SIG-M5 treated with dmso at 0.1 percent for 504 hours (cell line): ENCODE measurements at regions not wholly inside any gene's neighbourhood (a gene's known extent, or its start where the extent isn't known, plus 50 kb on each side); places are given as distances from the start of the nearest gene placed in this dataset.

Experiments used
- DNase-seq: peaks from one replicate; lab custom pipeline; 2025; ENCODE audit not compliant: unreplicated experiment; lab: John Stamatoyannopoulos, UW

- DNase-seq: no peak
Observed at GRCh38 chr12:115657081-115658013, 620.1 kb downstream of the MED13L start.

GRCh38 chr12:115650026-115650425, 627.5 kb downstream of the MED13L start:
- DNase-seq: no peak

DNA sequence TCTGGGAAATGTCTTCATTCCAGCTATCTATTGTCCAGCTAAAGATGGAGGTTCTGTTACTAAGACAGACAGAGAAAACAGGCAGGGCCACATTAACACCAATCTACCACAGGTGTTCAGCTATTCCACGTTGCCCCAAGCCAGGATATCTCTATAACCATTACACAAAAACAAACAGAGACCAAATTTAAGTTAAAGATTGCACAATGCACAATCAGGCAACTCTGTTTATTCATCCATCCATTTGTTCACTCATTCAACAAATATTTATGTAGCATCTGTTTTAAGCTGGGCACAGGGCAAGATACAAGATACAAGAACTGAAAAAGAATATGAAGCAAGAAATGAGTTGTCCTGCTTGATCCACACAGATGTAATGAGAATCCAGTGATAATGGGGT, 629.0 kb downstream of the MED13L start:
- DNase-seq: no peak

GRCh38 chr12:115646210-115646609, 631.3 kb downstream of the MED13L start:
- DNase-seq: no peak

DNA sequence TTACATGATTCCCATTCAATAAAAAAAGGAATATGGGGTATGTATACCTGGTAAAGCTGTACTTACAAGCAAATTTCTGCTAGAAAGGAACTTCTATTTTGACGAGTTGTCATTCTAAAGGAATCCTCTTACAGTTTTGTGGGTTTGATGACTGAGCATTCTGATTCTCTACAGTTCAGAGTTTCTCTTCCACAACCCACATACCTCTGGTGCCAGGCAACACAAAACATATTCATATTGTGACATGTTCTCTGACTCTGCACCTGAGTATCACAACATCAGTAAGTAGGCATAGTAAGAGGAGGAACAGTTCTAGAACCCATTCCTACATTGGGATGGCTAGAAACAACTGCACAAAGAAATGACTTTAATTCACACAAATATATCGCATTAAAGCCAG, 636.6 kb downstream of the MED13L start:
- no peak for DNase-seq

- DNase-seq: no peak
Observed at GRCh38 chr12:115639648-115640012, 637.9 kb downstream of the MED13L start.

DNA sequence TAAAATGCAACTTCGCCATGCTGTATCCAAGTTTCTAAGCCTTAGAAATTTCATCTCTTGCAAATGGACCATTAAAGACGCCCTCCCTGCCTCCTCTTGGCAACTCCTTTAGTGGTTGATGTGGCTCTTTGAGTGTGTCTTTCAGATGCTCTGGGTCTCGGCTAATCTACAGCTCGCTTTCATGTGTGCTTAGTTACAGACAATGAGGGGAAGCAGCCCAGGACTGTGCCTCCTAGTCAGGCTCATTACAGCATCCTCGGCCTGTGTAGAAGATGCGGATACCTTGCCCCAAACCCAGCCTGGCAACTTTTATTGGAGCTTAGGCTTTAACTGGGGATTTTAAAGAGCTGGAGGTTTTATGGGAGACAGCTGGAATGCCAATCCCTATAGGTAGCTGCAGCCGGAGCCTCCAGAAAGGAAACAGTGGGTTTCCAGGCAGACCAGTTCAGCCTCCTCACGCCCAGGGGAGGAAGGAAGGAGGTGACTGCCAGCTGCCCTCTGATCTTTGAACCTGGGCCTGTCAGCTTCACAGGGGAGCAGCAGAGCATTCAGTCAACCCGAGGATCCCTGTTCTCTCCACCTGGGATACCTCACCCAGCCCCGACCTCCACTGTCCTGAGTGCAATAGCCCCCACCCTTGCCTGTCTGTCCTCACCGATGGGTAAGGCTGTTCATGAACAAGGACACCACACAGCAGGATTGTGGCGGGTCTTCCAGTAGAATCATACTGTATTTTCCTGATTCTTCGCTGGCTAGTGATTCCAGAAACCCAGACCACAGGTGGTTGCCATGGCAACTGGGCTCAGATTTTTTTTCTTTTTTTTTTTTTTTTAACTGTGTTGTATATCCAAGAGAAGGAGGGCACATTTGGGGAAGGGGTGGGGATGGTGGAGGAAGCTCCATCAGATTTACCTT, 638.5 kb downstream of the MED13L start:
- no peak for DNase-seq

GRCh38 chr12:115636546-115636945, 640.9 kb downstream of the MED13L start:
- DNase-seq: no peak

GRCh38 chr12:115632308-115632707, 645.2 kb downstream of the MED13L start:
- no peak for DNase-seq

DNA sequence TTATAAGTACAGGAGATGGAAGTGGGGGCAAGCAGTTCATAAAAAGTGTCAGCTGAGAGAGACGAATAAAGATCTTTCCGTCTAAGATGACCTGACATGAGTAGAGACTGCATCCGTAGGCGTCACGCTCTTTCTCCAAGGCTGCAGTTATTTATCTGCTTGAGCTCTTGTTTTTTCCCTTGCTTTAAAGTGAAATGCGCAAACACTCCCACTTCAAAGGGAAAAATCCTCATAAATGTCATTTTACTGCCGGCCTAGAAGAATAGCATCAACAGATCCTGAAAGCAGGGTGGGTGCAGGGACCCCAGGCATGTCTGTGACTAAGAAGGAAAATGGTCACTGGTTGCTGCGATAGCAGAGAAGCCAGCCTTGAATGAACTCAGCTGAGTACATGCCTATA, 647.4 kb downstream of the MED13L start:
- DNase-seq: no peak

DNA sequence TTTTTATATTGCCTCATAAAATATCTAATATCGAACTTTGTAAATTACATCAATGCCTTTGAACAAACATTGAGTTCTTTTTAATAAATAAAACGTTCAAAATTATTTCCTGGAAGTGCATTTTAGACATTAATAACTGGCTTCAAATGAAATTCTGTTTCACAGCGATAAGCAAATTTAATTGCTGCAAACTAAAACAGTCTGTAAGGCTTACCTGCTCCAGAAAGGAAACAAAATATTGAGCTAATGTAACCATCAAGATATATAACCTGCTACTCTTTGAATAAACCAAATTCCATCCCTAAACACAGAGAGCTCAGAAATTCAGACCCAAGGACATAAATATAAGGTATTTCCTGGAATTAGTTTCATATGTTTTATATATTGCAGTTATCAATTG, 651.3 kb downstream of the MED13L start:
- no peak for DNase-seq

- no peak for DNase-seq
Observed at GRCh38 chr12:115623764-115624334, 653.6 kb downstream of the MED13L start.

DNA sequence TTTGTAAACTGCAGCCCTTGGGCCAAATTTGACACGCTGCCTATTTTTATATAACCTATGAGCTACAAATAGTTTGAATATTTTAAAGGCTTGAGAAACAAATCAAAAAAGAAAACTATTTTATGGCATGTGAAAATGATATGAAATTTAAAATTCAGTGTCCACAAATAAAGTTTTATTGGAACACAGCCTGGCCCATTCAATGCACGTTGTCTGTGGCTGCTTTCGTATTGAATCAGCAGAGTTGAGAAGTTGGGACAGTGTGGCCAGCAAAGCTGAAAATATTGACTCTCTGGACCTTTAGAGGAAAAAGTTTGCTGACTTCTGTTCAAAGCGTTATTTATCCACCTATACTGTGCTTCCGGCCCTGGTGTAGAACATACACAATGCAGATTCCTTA, 654.2 kb downstream of the MED13L start:
- no peak for DNase-seq

DNA sequence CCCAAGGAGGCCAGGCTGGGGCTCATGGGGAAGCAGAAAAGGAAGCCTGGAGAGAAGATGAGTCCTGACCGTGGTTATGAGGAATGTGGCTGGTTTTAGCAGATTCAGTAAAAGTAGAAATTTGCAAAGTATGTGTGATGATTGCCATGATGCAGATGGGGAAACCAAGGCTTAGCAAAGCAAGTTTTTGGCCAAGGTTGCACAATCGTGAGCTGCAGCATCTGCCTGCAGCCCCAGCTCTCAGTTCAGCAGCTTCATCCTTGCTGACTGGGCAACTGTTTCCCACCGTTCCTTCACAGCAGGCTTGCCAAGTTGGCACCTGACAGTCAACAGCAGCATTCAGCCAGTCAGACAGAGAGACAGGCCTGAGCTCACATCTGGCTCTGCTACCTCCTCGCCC, 656.7 kb downstream of the MED13L start:
- no peak for DNase-seq

GRCh38 chr12:115619889-115620288, 657.6 kb downstream of the MED13L start:
- DNase-seq: no peak

GRCh38 chr12:115619061-115619460, 658.4 kb downstream of the MED13L start:
- DNase-seq: no peak

DNA sequence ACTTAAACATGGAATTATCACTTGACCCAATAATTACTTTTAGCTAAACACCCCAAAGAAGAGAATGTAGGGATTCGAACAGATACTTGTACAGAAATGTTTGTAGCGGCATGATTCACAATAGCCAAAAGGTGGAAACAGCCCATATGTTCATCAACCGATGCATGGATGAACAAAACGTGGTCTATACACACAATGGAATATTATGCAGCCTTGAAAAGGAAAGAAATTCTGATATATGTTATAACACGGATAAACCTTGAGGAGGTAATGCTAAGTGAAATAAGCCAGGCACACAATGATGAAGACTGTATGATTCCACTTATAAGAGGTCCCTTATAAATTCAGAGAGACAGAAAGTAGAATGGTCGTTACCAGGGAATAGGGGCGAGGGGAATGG, 659.4 kb downstream of the MED13L start:
- DNase-seq: no peak

DNA sequence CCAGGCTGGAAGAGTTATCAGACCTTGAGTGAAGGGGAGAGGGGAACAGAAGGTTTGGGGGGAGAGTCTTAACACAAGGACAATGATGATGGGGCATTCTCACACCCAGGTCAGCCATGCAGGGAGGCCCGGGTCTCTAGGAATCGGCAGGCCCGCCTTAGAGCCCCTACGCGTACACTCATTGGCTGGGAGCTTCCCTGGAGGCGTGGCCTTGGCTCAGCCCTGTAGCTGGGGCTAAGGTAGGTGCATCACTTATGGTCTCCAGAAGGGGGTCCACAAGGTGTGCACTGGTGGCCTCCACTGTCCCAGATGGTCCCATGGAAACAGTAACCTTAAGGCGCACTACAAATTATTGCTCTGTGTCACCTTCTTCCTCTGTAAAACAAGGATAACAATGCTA, 660.1 kb downstream of the MED13L start:
- DNase-seq: no peak

DNA sequence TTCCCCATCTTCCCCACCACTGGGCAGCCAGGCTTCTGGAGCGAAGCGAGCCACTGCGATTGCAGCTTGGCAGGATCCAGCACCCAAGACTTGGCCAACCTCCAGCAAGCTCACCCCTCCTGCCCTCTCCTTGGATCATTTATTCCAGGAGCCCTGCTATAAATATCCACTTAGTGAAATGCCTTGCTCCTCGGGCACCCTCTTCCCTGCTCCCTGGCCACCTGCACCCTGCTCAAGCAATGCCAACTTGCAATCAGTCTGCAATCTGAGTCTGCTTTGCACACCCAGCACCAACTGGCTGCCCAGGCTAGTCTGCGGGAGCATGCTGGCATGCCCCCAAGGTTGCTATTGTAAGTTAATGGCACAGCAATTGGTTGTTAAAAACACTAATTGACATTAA, 666.0 kb downstream of the MED13L start:
- no peak for DNase-seq

DNA sequence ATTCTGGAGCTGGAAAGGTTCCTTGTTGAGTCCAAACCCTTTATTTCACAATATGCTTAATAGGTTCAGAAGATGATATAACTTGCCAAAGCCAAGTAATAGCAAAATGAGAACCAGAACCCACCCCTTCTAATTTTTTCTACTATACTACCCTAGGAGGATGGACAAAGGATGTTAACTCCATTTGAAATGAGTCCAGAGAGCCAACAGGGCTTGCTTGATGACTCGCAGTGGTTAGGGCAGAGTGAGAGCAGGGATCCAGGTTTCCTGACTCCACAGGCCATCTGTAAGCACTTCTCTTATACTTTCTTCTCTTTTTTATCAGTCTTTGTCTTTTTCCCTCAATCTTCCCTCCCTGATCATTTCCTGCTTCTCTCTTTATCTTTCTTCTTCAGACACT, 668.1 kb downstream of the MED13L start:
- no peak for DNase-seq

GRCh38 chr12:115606040-115606439, 671.5 kb downstream of the MED13L start:
- DNase-seq: no peak
